A673 (cell line): ENCODE measurements at regions not wholly inside any gene's neighbourhood (a gene's known extent, or its start where the extent isn't known, plus 50 kb on each side); places are given as distances from the start of the nearest gene placed in this dataset.

Experiments used
- BruUV-seq: library from RNA; stranded (reverse); fragments of 400-500 nt; replicated peaks from 2 replicates; lab custom pipeline; 2021; lab: Mats Ljungman, UMichigan
- CTCF ChIA-PET: fragments of 300-600 bp; sonication (Branson Sonifier 250); formaldehyde crosslinking; loops from one replicate; lab custom pipeline; 2022; ENCODE audit warnings: antibody characterized with exemption; lab: Charles Lee
- POLR2A ChIA-PET: fragments of 300-600 bp; sonication (Branson Sonifier 250); formaldehyde crosslinking; loops from one replicate; lab custom pipeline; 2022; ENCODE audit warnings: antibody characterized with exemption; ENCODE audit not compliant: low non-redundant PET; lab: Charles Lee
- DNase-seq: peaks from one replicate; pipeline ENCODE4 v3.0.0-alpha.2; 2015; ENCODE audit warnings: low spot score
- H3K27ac ChIP-seq: fragments of 200-600 bp; sonication (generic); 2 replicates; pipeline ENCODE4 v1.5.1; 2016; ENCODE audit warnings: mixed run types, low read depth, mild to moderate bottlenecking, mixed read lengths, antibody characterized with exemption, low read length; ENCODE audit not compliant: poor library complexity, severe bottlenecking
- H3K27me3 ChIP-seq: fragments of 200-600 bp; sonication (generic); replicated peaks from 2 replicates; pipeline ENCODE4 v1.6.1; 2017; ENCODE audit warnings: mixed run types, low read depth, mild to moderate bottlenecking, mixed read lengths, antibody characterized with exemption, low read length; ENCODE audit not compliant: insufficient read depth, poor library complexity
- H3K36me3 ChIP-seq: fragments of 200-600 bp; sonication (generic); 2 replicates; pipeline ENCODE4 v1.6.1; 2016; ENCODE audit warnings: mixed run types, mild to moderate bottlenecking, mixed read lengths, antibody characterized with exemption, low read length; ENCODE audit not compliant: insufficient read depth, poor library complexity, severe bottlenecking
- H3K4me1 ChIP-seq: fragments of 200-600 bp; sonication (generic); 2 replicates; pipeline ENCODE4 v1.6.1; 2017; ENCODE audit warnings: mixed run types, mild to moderate bottlenecking, mixed read lengths, antibody characterized with exemption, low read length; ENCODE audit not compliant: insufficient read depth, poor library complexity, severe bottlenecking
- H3K4me3 ChIP-seq: fragments of 200-600 bp; sonication (generic); 2 replicates; pipeline ENCODE4 v1.5.1; 2016; ENCODE audit warnings: low read depth, mixed run types, mild to moderate bottlenecking, mixed read lengths, low read length; ENCODE audit not compliant: poor library complexity, severe bottlenecking
- H3K9me3 ChIP-seq: fragments of 200-600 bp; sonication (generic); 2 replicates; pipeline ENCODE4 v1.6.1; 2016; ENCODE audit warnings: mixed run types, low read depth, mild to moderate bottlenecking, mixed read lengths, antibody characterized with exemption, low read length; ENCODE audit not compliant: poor library complexity, severe bottlenecking
- EZH2 ChIP-seq: fragments of 200-600 bp; sonication (generic); IDR thresholded peaks from 2 replicates; pipeline ENCODE4 v1.6.1; 2017; ENCODE audit warnings: borderline replicate concordance, low read depth, mild to moderate bottlenecking, mixed read lengths, antibody characterized with exemption, low read length; ENCODE audit not compliant: poor library complexity, severe bottlenecking
- intact Hi-C: fragments of 100-400 bp; cut with micrococcal nuclease; formaldehyde crosslinking; loops from one replicate; pipeline ENCODE4 v1.10.0; 2022; ENCODE audit not compliant: unreplicated experiment
- TF ChIP-seq, protein P1 (sequence below): fragments of 300-800, 200-600 bp; sonication (generic); conservative IDR thresholded peaks from 2 replicates; pipeline ENCODE4 v1.5.1; 2017; ENCODE audit warnings: low read depth, mild to moderate bottlenecking, antibody characterized with exemption, low read length, moderate library complexity, mixed read lengths

DNA sequence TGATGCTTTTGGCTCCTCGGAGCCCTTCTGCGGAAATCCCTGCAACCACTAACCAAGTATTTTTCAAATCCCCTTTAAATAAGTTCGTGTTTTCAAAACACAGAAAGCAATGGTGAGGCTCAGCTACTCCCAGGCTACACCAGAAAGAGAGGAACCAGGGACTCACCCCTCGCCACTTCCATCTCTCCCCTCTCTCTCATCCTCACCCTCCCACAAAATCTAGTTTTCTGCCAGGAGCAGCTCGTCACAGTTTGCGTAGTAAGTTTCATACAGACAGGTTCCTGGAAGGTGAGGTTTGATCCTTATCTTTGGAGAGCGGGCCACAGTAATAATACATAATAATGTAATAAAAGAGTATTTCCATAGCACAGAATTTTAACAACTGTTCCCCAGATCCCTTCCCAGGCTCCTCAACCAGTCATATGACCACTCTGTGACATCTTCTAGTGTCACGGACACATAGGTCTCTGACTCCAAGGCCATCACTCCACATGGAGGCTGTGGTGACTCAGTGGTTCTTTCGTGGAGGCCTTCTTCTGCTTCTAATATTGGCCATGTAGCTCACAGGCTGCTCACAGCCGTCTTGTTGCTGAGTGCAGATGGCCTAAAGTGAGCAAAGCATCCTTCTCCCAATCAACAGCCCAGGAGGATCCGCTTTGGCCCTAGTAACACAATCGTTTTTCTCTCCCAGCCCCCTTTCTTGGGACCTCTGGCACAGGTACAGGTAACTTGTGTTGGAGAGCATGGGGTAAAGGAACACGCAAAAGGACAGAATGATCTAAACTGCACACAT, 295.7 kb downstream of the CDC5L start:
- DNase-seq: no peak
- Histone ChIP-seq H3K4me3 (no peak overlapping the region), H3K36me3 (no peaks in the 10 kb centered on the region), H3K9me3 (no peaks in the 10 kb centered on the region), H3K27me3 (no peaks in the 10 kb centered on the region), H3K27ac (no peak overlapping the region), H3K4me1 (no peaks in the 10 kb centered on the region)
- ChIA-PET POLR2A (no interaction called here), CTCF (no interaction called here)
- intact Hi-C loops: no loop called here
- BruUV-seq: no TSS peak
- no peak for TF ChIP-seq EZH2
- TF ChIP-seq, protein P1, sequence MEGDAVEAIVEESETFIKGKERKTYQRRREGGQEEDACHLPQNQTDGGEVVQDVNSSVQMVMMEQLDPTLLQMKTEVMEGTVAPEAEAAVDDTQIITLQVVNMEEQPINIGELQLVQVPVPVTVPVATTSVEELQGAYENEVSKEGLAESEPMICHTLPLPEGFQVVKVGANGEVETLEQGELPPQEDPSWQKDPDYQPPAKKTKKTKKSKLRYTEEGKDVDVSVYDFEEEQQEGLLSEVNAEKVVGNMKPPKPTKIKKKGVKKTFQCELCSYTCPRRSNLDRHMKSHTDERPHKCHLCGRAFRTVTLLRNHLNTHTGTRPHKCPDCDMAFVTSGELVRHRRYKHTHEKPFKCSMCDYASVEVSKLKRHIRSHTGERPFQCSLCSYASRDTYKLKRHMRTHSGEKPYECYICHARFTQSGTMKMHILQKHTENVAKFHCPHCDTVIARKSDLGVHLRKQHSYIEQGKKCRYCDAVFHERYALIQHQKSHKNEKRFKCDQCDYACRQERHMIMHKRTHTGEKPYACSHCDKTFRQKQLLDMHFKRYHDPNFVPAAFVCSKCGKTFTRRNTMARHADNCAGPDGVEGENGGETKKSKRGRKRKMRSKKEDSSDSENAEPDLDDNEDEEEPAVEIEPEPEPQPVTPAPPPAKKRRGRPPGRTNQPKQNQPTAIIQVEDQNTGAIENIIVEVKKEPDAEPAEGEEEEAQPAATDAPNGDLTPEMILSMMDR: no peak

DNA sequence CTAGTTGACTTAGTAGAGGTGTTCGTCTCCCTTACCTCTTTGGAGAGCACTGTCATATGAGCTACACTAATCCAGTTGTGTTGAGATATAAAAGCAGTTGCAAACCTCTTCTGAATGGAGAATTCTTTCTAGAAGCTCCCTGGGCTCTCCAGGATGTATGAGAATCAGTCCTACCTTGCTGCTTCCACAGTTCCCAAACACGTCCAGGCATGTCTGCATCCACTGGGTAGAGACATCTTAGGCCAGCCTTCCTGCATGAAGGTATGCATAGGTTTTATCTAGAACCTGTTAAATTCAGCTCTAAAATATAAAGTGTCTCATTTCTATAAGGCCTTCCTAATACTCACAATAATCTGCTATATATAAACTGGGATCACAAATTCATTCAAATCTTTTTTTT, 297.7 kb downstream of the CDC5L start:
- Histone ChIP-seq H3K27me3 (no peaks in the 10 kb centered on the region), H3K4me1 (no peaks in the 10 kb centered on the region), H3K27ac (no peak overlapping the region), H3K4me3 (no peak overlapping the region), H3K9me3 (no peaks in the 10 kb centered on the region), H3K36me3 (no peaks in the 10 kb centered on the region)
- no peak for TF ChIP-seq EZH2
- TF ChIP-seq, protein P1: no peak
- DNase-seq: no peak
- no TSS peak for BruUV-seq
- ChIA-PET CTCF (no interaction called here), POLR2A (no interaction called here)
- intact Hi-C loops: no loop called here

DNA sequence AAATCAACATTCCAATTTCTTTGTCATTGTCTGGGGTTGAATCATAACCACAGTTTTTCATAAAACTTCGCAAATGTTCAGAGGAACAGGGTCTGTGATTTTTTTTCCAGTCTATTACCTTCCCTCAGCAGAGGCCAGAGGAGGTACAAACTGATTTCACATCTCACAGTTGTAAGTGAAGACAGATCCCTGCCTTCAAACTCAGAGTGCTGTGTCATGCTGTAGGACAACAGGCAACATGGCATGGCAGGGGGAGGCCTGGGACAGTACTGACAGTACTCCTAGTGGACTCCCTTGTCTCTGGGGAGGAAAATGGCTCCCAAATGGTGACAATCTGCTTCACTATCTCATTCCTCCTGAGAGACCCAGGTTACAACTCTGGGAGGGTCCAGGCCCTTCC, 308.6 kb downstream of the CDC5L start:
- POLR2A ChIA-PET: interaction anchor here (0.6 kb wide), 1 partner anchor 106 kb away, joined by 3 read pairs; no protein-coding TSS in a partner anchor
- CTCF ChIA-PET: no interaction called here
- Histone ChIP-seq H3K4me3 (no peak overlapping the region), H3K27ac (no peak overlapping the region), H3K27me3 (no peaks in the 10 kb centered on the region), H3K36me3 (no peaks in the 10 kb centered on the region), H3K9me3 (no peaks in the 10 kb centered on the region), H3K4me1 (no peaks in the 10 kb centered on the region)
- TF ChIP-seq, protein P1: no peak
- no peak for TF ChIP-seq EZH2
- intact Hi-C loops: no loop called here
- no TSS peak for BruUV-seq
- no peak for DNase-seq
